WTC11 (cell line): ENCODE measurements at regions not wholly inside any gene's neighbourhood (a gene's known extent, or its start where the extent isn't known, plus 50 kb on each side); places are given as distances from the start of the nearest gene placed in this dataset.

ENCODE experiments used
- ATAC-seq: fragments of 200-7000 bp; cut with Tn5 transposase; 2 replicates; pipeline ENCODE4 v1.10.0; 2021; ENCODE audit warnings: mild to moderate bottlenecking, moderate library complexity
- CTCF ChIA-PET: fragments of 300-600 bp; sonication (Branson Sonifier 250); formaldehyde crosslinking; loops from one replicate; lab custom pipeline; 2021; ENCODE audit warnings: antibody characterized with exemption; lab: Charles Lee
- POLR2A ChIA-PET: fragments of 350-600 bp; sonication (Branson Sonifier 250); formaldehyde crosslinking; loops from one replicate; lab custom pipeline; 2021; ENCODE audit warnings: antibody characterized with exemption; lab: Charles Lee
- DNase-seq: peaks from one replicate; pipeline ENCODE4 v3.0.0; 2021; ENCODE audit warnings: low spot score
- H3K27ac Mint-ChIP-seq: 2 replicates; pipeline ENCODE4 v1.8.0; 2021; ENCODE audit warnings: mixed read lengths
- H3K27me3 Mint-ChIP-seq: 2 replicates; pipeline ENCODE4 v1.8.0; 2021; ENCODE audit warnings: low read depth, mild to moderate bottlenecking, moderate library complexity, mixed read lengths
- H3K36me3 Mint-ChIP-seq: 2 replicates; pipeline ENCODE4 v1.8.0; 2021; ENCODE audit warnings: mixed read lengths
- H3K4me1 Mint-ChIP-seq: 2 replicates; pipeline ENCODE4 v1.8.0; 2022; ENCODE audit warnings: mixed read lengths
- H3K4me3 Mint-ChIP-seq: 2 replicates; pipeline ENCODE4 v1.8.0; 2021; ENCODE audit warnings: mild to moderate bottlenecking, moderate library complexity, mixed read lengths
- H3K9me3 Mint-ChIP-seq: 2 replicates; pipeline ENCODE4 v1.8.0; 2021; ENCODE audit warnings: mixed read lengths
- CDX4 ChIP-seq: fragments of 250-450 bp; sonication (Bioruptor Pico); IDR thresholded peaks from 2 replicates; pipeline ENCODE4 v1.9.0; 2021; ENCODE audit warnings: moderate library complexity, mild to moderate bottlenecking, inconsistent platforms, borderline replicate concordance
- GABPB1 ChIP-seq: sonication (generic); formaldehyde crosslinking; IDR thresholded peaks from 2 replicates; pipeline ENCODE4 v1.8.1; 2023; ENCODE audit warnings: mild to moderate bottlenecking, missing genetic modification reagents
- IRF2 ChIP-seq: sonication (generic); formaldehyde crosslinking; IDR thresholded peaks from 2 replicates; pipeline ENCODE4 v1.8.0; 2022; ENCODE audit warnings: low read depth, missing genetic modification reagents, borderline replicate concordance
- RORB ChIP-seq: fragments of 250-450 bp; sonication (Bioruptor Pico); IDR thresholded peaks from 2 replicates; pipeline ENCODE4 v1.9.0; 2021; ENCODE audit warnings: mild to moderate bottlenecking
- ZNF121 ChIP-seq: sonication (generic); formaldehyde crosslinking; IDR thresholded peaks from 2 replicates; pipeline ENCODE4 v1.8.0; 2023; ENCODE audit warnings: missing genetic modification reagents
- ZNF317 ChIP-seq: sonication (generic); formaldehyde crosslinking; IDR thresholded peaks from 2 replicates; pipeline ENCODE4 v1.8.1; 2023; ENCODE audit warnings: low read depth, mild to moderate bottlenecking, moderate library complexity, missing genetic modification reagents, borderline replicate concordance
- TF ChIP-seq, protein P1 (sequence below): sonication (generic); formaldehyde crosslinking; IDR thresholded peaks from 2 replicates; pipeline ENCODE4 v1.8.1; 2022; ENCODE audit warnings: mild to moderate bottlenecking, moderate library complexity, missing genetic modification reagents
- TF ChIP-seq, protein P2 (sequence below): sonication (generic); formaldehyde crosslinking; IDR thresholded peaks from 2 replicates; pipeline ENCODE4 v1.8.0; 2023; ENCODE audit warnings: missing genetic modification reagents, mild to moderate bottlenecking, borderline replicate concordance
- TF ChIP-seq, protein P3 (sequence below): sonication (generic); formaldehyde crosslinking; IDR thresholded peaks from 2 replicates; pipeline ENCODE4 v1.8.0; 2022; ENCODE audit warnings: mild to moderate bottlenecking, missing genetic modification reagents
- TF ChIP-seq, protein P4 (sequence below): sonication (generic); formaldehyde crosslinking; IDR thresholded peaks from 2 replicates; pipeline ENCODE4 v1.8.1; 2023; ENCODE audit warnings: mild to moderate bottlenecking, missing genetic modification reagents, borderline replicate concordance
- TF ChIP-seq, protein P5 (sequence below): sonication (generic); formaldehyde crosslinking; IDR thresholded peaks from 2 replicates; pipeline ENCODE4 v1.8.0; 2022; ENCODE audit warnings: missing genetic modification reagents
- TF ChIP-seq, protein P6 (sequence below): fragments of 200-600 bp; IDR thresholded peaks from 2 replicates; pipeline ENCODE4 v1.8.0; 2022; ENCODE audit warnings: antibody characterized with exemption

- TF ChIP-seq, protein P1, sequence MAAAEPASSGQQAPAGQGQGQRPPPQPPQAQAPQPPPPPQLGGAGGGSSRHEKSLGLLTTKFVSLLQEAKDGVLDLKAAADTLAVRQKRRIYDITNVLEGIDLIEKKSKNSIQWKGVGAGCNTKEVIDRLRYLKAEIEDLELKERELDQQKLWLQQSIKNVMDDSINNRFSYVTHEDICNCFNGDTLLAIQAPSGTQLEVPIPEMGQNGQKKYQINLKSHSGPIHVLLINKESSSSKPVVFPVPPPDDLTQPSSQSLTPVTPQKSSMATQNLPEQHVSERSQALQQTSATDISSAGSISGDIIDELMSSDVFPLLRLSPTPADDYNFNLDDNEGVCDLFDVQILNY: no peak
- TF ChIP-seq RORB (CRISPR knock-in tag) (no peak), ZNF121 (CRISPR knock-in tag) (no peak), GABPB1 (no peak)
- TF ChIP-seq, protein P2, sequence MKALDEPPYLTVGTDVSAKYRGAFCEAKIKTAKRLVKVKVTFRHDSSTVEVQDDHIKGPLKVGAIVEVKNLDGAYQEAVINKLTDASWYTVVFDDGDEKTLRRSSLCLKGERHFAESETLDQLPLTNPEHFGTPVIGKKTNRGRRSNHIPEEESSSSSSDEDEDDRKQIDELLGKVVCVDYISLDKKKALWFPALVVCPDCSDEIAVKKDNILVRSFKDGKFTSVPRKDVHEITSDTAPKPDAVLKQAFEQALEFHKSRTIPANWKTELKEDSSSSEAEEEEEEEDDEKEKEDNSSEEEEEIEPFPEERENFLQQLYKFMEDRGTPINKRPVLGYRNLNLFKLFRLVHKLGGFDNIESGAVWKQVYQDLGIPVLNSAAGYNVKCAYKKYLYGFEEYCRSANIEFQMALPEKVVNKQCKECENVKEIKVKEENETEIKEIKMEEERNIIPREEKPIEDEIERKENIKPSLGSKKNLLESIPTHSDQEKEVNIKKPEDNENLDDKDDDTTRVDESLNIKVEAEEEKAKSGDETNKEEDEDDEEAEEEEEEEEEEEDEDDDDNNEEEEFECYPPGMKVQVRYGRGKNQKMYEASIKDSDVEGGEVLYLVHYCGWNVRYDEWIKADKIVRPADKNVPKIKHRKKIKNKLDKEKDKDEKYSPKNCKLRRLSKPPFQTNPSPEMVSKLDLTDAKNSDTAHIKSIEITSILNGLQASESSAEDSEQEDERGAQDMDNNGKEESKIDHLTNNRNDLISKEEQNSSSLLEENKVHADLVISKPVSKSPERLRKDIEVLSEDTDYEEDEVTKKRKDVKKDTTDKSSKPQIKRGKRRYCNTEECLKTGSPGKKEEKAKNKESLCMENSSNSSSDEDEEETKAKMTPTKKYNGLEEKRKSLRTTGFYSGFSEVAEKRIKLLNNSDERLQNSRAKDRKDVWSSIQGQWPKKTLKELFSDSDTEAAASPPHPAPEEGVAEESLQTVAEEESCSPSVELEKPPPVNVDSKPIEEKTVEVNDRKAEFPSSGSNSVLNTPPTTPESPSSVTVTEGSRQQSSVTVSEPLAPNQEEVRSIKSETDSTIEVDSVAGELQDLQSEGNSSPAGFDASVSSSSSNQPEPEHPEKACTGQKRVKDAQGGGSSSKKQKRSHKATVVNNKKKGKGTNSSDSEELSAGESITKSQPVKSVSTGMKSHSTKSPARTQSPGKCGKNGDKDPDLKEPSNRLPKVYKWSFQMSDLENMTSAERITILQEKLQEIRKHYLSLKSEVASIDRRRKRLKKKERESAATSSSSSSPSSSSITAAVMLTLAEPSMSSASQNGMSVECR (CRISPR knock-in tag): no peak
- TF ChIP-seq, protein P3, sequence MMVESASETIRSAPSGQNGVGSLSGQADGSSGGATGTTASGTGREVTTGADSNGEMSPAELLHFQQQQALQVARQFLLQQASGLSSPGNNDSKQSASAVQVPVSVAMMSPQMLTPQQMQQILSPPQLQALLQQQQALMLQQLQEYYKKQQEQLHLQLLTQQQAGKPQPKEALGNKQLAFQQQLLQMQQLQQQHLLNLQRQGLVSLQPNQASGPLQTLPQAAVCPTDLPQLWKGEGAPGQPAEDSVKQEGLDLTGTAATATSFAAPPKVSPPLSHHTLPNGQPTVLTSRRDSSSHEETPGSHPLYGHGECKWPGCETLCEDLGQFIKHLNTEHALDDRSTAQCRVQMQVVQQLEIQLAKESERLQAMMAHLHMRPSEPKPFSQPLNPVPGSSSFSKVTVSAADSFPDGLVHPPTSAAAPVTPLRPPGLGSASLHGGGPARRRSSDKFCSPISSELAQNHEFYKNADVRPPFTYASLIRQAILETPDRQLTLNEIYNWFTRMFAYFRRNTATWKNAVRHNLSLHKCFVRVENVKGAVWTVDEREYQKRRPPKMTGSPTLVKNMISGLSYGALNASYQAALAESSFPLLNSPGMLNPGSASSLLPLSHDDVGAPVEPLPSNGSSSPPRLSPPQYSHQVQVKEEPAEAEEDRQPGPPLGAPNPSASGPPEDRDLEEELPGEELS (CRISPR knock-in tag): no peak
- TF ChIP-seq, all 79 proteins: peak for 0
Observed at GRCh38 chr3:118055381-118055780, 979.3 kb downstream of the IGSF11 start (continued).

- no peaks in the 10 kb centered on the region for H3K4me1 Mint-ChIP-seq
- ATAC-seq: no peak
- H3K27ac Mint-ChIP-seq: no peak overlapping the region
- DNase-seq: no peak
- CTCF ChIA-PET: no interaction called here
- H3K4me3 Mint-ChIP-seq: no peak overlapping the region
- TF ChIP-seq ZNF317 (CRISPR knock-in tag) (no peak), CDX4 (no peak), RORB (CRISPR knock-in tag) (no peak), IRF2 (CRISPR knock-in tag) (no peak)
- TF ChIP-seq, protein P4, sequence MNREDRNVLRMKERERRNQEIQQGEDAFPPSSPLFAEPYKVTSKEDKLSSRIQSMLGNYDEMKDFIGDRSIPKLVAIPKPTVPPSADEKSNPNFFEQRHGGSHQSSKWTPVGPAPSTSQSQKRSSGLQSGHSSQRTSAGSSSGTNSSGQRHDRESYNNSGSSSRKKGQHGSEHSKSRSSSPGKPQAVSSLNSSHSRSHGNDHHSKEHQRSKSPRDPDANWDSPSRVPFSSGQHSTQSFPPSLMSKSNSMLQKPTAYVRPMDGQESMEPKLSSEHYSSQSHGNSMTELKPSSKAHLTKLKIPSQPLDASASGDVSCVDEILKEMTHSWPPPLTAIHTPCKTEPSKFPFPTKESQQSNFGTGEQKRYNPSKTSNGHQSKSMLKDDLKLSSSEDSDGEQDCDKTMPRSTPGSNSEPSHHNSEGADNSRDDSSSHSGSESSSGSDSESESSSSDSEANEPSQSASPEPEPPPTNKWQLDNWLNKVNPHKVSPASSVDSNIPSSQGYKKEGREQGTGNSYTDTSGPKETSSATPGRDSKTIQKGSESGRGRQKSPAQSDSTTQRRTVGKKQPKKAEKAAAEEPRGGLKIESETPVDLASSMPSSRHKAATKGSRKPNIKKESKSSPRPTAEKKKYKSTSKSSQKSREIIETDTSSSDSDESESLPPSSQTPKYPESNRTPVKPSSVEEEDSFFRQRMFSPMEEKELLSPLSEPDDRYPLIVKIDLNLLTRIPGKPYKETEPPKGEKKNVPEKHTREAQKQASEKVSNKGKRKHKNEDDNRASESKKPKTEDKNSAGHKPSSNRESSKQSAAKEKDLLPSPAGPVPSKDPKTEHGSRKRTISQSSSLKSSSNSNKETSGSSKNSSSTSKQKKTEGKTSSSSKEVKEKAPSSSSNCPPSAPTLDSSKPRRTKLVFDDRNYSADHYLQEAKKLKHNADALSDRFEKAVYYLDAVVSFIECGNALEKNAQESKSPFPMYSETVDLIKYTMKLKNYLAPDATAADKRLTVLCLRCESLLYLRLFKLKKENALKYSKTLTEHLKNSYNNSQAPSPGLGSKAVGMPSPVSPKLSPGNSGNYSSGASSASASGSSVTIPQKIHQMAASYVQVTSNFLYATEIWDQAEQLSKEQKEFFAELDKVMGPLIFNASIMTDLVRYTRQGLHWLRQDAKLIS (CRISPR knock-in tag): no peak
- TF ChIP-seq, protein P5, sequence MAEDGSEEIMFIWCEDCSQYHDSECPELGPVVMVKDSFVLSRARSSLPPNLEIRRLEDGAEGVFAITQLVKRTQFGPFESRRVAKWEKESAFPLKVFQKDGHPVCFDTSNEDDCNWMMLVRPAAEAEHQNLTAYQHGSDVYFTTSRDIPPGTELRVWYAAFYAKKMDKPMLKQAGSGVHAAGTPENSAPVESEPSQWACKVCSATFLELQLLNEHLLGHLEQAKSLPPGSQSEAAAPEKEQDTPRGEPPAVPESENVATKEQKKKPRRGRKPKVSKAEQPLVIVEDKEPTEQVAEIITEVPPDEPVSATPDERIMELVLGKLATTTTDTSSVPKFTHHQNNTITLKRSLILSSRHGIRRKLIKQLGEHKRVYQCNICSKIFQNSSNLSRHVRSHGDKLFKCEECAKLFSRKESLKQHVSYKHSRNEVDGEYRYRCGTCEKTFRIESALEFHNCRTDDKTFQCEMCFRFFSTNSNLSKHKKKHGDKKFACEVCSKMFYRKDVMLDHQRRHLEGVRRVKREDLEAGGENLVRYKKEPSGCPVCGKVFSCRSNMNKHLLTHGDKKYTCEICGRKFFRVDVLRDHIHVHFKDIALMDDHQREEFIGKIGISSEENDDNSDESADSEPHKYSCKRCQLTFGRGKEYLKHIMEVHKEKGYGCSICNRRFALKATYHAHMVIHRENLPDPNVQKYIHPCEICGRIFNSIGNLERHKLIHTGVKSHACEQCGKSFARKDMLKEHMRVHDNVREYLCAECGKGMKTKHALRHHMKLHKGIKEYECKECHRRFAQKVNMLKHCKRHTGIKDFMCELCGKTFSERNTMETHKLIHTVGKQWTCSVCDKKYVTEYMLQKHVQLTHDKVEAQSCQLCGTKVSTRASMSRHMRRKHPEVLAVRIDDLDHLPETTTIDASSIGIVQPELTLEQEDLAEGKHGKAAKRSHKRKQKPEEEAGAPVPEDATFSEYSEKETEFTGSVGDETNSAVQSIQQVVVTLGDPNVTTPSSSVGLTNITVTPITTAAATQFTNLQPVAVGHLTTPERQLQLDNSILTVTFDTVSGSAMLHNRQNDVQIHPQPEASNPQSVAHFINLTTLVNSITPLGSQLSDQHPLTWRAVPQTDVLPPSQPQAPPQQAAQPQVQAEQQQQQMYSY (CRISPR knock-in tag): no peak
- TF ChIP-seq, protein P6, sequence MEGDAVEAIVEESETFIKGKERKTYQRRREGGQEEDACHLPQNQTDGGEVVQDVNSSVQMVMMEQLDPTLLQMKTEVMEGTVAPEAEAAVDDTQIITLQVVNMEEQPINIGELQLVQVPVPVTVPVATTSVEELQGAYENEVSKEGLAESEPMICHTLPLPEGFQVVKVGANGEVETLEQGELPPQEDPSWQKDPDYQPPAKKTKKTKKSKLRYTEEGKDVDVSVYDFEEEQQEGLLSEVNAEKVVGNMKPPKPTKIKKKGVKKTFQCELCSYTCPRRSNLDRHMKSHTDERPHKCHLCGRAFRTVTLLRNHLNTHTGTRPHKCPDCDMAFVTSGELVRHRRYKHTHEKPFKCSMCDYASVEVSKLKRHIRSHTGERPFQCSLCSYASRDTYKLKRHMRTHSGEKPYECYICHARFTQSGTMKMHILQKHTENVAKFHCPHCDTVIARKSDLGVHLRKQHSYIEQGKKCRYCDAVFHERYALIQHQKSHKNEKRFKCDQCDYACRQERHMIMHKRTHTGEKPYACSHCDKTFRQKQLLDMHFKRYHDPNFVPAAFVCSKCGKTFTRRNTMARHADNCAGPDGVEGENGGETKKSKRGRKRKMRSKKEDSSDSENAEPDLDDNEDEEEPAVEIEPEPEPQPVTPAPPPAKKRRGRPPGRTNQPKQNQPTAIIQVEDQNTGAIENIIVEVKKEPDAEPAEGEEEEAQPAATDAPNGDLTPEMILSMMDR: no peak
- H3K9me3 Mint-ChIP-seq: no peaks in the 10 kb centered on the region
- no peaks in the 10 kb centered on the region for H3K36me3 Mint-ChIP-seq
- POLR2A ChIA-PET: no interaction called here
- H3K27me3 Mint-ChIP-seq: no peaks in the 10 kb centered on the region; the same call in 1 of the 2 replicates
Observed at GRCh38 chr3:118057086-118057485, 977.6 kb downstream of the IGSF11 start.
